A673 (cell line): ENCODE measurements at regions not wholly inside any gene's neighbourhood (a gene's known extent, or its start where the extent isn't known, plus 50 kb on each side); places are given as distances from the start of the nearest gene placed in this dataset.

Source experiments
- EZH2 ChIP-seq: fragments of 200-600 bp; sonication (generic); IDR thresholded peaks from 2 replicates; pipeline ENCODE4 v1.6.1; 2017; ENCODE audit warnings: borderline replicate concordance, low read depth, mild to moderate bottlenecking, mixed read lengths, antibody characterized with exemption, low read length; ENCODE audit not compliant: poor library complexity, severe bottlenecking
- TF ChIP-seq, protein P1 (sequence below): fragments of 300-800, 200-600 bp; sonication (generic); conservative IDR thresholded peaks from 2 replicates; pipeline ENCODE4 v1.5.1; 2017; ENCODE audit warnings: low read depth, mild to moderate bottlenecking, antibody characterized with exemption, low read length, moderate library complexity, mixed read lengths

DNA sequence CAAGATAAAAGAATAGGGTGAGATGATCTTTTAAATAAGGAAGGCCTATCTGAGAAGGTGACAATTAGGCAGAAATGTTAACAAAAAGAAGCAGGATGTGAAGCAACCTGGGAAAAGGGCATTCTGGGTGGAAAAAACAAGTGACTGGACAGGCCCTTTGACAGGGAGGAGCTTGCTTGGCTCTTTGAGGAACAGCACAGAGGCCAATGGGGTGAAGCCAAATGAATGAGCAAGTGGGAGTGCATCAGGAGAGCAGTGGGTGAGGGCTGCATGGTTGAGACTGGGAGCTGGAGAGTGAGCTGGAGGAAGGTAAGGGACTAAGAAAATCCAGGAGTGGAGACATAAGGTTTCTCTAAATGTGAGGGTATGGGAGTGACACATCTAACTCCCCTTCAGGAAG, 126.9 kb downstream of the TDRD15 start:
- TF ChIP-seq, protein P1, sequence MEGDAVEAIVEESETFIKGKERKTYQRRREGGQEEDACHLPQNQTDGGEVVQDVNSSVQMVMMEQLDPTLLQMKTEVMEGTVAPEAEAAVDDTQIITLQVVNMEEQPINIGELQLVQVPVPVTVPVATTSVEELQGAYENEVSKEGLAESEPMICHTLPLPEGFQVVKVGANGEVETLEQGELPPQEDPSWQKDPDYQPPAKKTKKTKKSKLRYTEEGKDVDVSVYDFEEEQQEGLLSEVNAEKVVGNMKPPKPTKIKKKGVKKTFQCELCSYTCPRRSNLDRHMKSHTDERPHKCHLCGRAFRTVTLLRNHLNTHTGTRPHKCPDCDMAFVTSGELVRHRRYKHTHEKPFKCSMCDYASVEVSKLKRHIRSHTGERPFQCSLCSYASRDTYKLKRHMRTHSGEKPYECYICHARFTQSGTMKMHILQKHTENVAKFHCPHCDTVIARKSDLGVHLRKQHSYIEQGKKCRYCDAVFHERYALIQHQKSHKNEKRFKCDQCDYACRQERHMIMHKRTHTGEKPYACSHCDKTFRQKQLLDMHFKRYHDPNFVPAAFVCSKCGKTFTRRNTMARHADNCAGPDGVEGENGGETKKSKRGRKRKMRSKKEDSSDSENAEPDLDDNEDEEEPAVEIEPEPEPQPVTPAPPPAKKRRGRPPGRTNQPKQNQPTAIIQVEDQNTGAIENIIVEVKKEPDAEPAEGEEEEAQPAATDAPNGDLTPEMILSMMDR: no peak
- TF ChIP-seq EZH2: no peak
